HepG2 (cell line): ENCODE measurements at regions not wholly inside any gene's neighbourhood (a gene's known extent, or its start where the extent isn't known, plus 50 kb on each side); places are given as distances from the start of the nearest gene placed in this dataset.

ENCODE experiments used
- CTCF ChIP-seq: sonication (generic); formaldehyde crosslinking; IDR thresholded peaks from 2 replicates; pipeline ENCODE4 v1.5.0; 2020; ENCODE audit warnings: mild to moderate bottlenecking, missing genetic modification reagents, moderate library complexity
- NFE2 ChIP-seq: sonication (generic); formaldehyde crosslinking; IDR thresholded peaks from 2 replicates; pipeline ENCODE4 v1.4.0; 2020; ENCODE audit warnings: missing genetic modification reagents
- POLR2AphosphoS5 ChIP-seq: IDR thresholded peaks from 2 replicates; pipeline ENCODE4 v1.6.1; 2012; ENCODE audit warnings: low read depth, low read length
- SATB2 ChIP-seq: sonication (generic); formaldehyde crosslinking; IDR thresholded peaks from 2 replicates; pipeline ENCODE4 v1.5.0; 2020; ENCODE audit warnings: missing genetic modification reagents
- TBP ChIP-seq: sonication (generic); formaldehyde crosslinking; IDR thresholded peaks from 2 replicates; pipeline ENCODE4 v1.5.0; 2020; ENCODE audit warnings: missing genetic modification reagents
- ZBED4 ChIP-seq: sonication (generic); formaldehyde crosslinking; IDR thresholded peaks from 2 replicates; pipeline ENCODE4 v1.4.0; 2020; ENCODE audit warnings: missing genetic modification reagents, borderline replicate concordance
- ZIK1 ChIP-seq: sonication (generic); formaldehyde crosslinking; IDR thresholded peaks from 2 replicates; pipeline ENCODE4 v1.5.0; 2020; ENCODE audit warnings: mild to moderate bottlenecking, low read depth, missing genetic modification reagents, borderline replicate concordance
- ZNF274 ChIP-seq: sonication (generic); formaldehyde crosslinking; IDR thresholded peaks from 2 replicates; pipeline ENCODE4 v1.5.1; 2020; ENCODE audit warnings: mild to moderate bottlenecking, missing genetic modification reagents
- ZNF547 ChIP-seq: sonication (generic); formaldehyde crosslinking; IDR thresholded peaks from 2 replicates; pipeline ENCODE4 v1.5.1; 2020; ENCODE audit warnings: mild to moderate bottlenecking, missing genetic modification reagents
- ZNF639 ChIP-seq: conservative IDR thresholded peaks from 2 replicates; pipeline ENCODE4 v1.6.1; 2018; ENCODE audit warnings: missing genetic modification reagents

- TF ChIP-seq POLR2AphosphoS5 (no peak), SATB2 (no peak), ZBED4 (CRISPR knock-in tag) (no peak), TBP (CRISPR knock-in tag) (no peak), CTCF (CRISPR knock-in tag) (no peak), ZNF274 (CRISPR knock-in tag) (no peak), ZNF639 (CRISPR knock-in tag) (no peak), ZIK1 (CRISPR knock-in tag) (no peak), NFE2 (CRISPR knock-in tag) (no peak), ZNF547 (CRISPR knock-in tag) (no peak)
Measured at GRCh38 chr10:118911363-118911762, 118.2 kb upstream of the NANOS1 start.
